ENCODE measurements at regions not wholly inside any gene's neighbourhood (a gene's known extent, or its start where the extent isn't known, plus 50 kb on each side); places are given as distances from the start of the nearest gene placed in this dataset.

DNA sequence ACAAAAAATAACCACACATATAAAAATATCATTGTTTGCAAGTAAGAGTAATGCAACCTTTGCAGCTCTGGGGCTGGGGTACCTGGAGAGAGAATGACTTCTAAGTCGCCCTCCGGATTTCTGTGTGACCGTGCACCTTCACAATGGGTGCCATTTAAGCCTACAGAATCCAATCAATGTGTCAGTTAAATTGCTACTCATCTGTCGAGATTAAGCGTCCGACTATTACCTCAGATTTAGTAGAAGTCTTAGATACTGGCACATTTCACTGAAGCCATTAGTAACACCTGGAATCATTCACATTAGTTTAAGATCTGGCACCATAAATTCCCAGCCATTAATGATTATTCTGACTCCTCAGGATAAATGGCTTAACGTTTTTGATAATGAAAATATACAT lies 507.3 kb upstream of the MGMT start:
- Histone ChIP-seq H3K27me3 (ENCODE audit: control insufficient read depth in 1 of 2, insufficient read depth in 1 of 2, low read length in 2 of 2) (peaks cover 0 to 7% of the 10 kb centered on the region in 2 experiments), H4K8ac (ENCODE audit: low read length) (no peak overlapping the region), H2AK5ac (ENCODE audit: low read length, severe bottlenecking) (no peak overlapping the region), H2AFZ (ENCODE audit: low read depth, low read length) (no peak overlapping the region), H2BK120ac (ENCODE audit: low read depth, low read length) (no peak overlapping the region), H3K4me3 (ENCODE audit: insufficient read depth in 1 of 2, low read depth in 1 of 2, low read length in 2 of 2) (no peak overlapping the region), H3K14ac (ENCODE audit: low read length in 2 of 2) (no peak overlapping the region), H3K4ac (ENCODE audit: low read depth in 1 of 2, low read length in 2 of 2) (no peak overlapping the region), H3K4me2 (ENCODE audit: low read length, poor library complexity, severe bottlenecking) (no peak overlapping the region), H3K27ac (ENCODE audit: low read length, poor library complexity, severe bottlenecking) (no peak overlapping the region), H3K4me1 (ENCODE audit: control insufficient read depth, insufficient read depth, low read depth, low read length) (no peaks in the 10 kb centered on the region), H3K23ac (ENCODE audit: low read length in 2 of 2) (no peak overlapping the region), H4K91ac (ENCODE audit: low read length) (no peak overlapping the region), H3K9me3 (ENCODE audit: control insufficient read depth, low read length) (no peaks in the 10 kb centered on the region), H2BK12ac (ENCODE audit: low read length in 2 of 2) (no peak overlapping the region), H2BK5ac (ENCODE audit: low read depth, low read length, poor library complexity, severe bottlenecking) (no peak overlapping the region), H3K36me3 (ENCODE audit: control insufficient read depth in 1 of 2, insufficient read depth in 2 of 2, low read depth in 1 of 2, low read length in 2 of 2) (no peaks in the 10 kb centered on the region), H2BK15ac (ENCODE audit: low read depth, poor library complexity, severe bottlenecking) (no peak overlapping the region), H3K79me1 (replicated peaks; ENCODE audit: low read length, poor library complexity, severe bottlenecking) (no peaks in the 10 kb centered on the region), H3K18ac (ENCODE audit: low read depth in 1 of 2, low read length in 2 of 2) (no peak overlapping the region), H3K9ac (ENCODE audit: low read length) (no peak overlapping the region)
- no peak for DNase-seq
- 83% methylated on average over 7 of the region's 7 CpGs for WGBS

DNA sequence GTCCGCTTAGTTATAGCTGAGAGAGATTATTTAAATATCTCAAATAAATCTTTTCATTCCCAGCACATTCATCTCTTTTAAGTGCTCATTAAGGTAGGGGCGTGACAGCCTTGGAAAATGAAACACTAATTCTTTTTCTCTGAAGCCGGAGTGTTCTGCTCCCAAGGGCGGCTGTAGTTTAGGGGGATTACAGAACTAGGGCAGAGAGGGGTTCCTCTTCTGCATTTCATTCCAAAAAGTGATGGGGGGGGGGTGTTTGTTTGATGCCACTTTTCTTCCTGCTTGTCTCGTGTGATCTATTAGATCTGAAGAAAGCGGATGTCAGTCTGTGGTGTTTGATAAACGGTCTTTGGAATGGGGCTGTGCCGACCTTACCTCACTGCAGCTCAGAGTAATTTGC lies 506.5 kb upstream of the MGMT start:
- no peak overlapping the region for H2BK15ac ChIP-seq (ENCODE audit: low read depth, poor library complexity, severe bottlenecking)

DNA sequence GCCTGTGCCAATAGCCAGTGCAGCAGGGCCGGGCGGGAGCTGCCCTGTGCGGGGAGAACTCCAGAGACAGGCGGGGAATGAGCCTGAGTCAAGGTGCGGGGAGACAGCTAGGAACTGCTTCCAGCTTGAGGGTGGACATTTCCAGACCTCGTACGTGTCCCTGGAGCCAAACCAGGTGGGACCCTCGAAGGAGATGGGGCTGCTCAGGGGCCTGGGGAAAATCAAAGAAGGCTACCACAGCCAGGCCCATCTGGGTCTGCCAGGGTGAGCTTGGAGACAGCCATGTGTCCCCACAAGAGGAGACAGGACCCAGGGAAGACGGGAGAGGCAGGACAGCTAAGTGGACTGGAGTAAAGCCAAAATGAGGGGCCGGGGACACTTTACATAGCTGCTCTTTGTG lies 504.9 kb upstream of the MGMT start:
- no peak overlapping the region for H3K23ac ChIP-seq (ENCODE audit: low read length in 2 of 2)
- H2AK5ac ChIP-seq (ENCODE audit: low read length, severe bottlenecking), result no peak overlapping the region
- H2BK12ac ChIP-seq (ENCODE audit: low read length in 2 of 2), result no peak overlapping the region
- 75% methylated on average over 10 of the region's 10 CpGs for WGBS
- no peak overlapping the region for H2BK120ac ChIP-seq (ENCODE audit: low read depth, low read length)
- H3K27ac ChIP-seq (ENCODE audit: low read length, poor library complexity, severe bottlenecking), result no peak overlapping the region
- no peak overlapping the region for H4K8ac ChIP-seq (ENCODE audit: low read length)
- no peak overlapping the region for H3K4me2 ChIP-seq (ENCODE audit: low read length, poor library complexity, severe bottlenecking)
- no peak overlapping the region for H2AFZ ChIP-seq (ENCODE audit: low read depth, low read length)
- H3K9me3 ChIP-seq (ENCODE audit: control insufficient read depth, low read length), result no peaks in the 10 kb centered on the region
- no peaks in the 10 kb centered on the region for H3K79me1 ChIP-seq (replicated peaks; ENCODE audit: low read length, poor library complexity, severe bottlenecking)
- no peak overlapping the region for H3K4me3 ChIP-seq (ENCODE audit: insufficient read depth in 1 of 2, low read depth in 1 of 2, low read length in 2 of 2)
- DNase-seq, result no peak
- no peaks in the 10 kb centered on the region for H3K4me1 ChIP-seq (ENCODE audit: control insufficient read depth, insufficient read depth, low read depth, low read length)
- no peak overlapping the region for H2BK15ac ChIP-seq (ENCODE audit: low read depth, poor library complexity, severe bottlenecking)
- H3K4ac ChIP-seq (ENCODE audit: low read depth in 1 of 2, low read length in 2 of 2), result no peak overlapping the region
- H3K27me3 ChIP-seq (ENCODE audit: control insufficient read depth in 1 of 2, insufficient read depth in 1 of 2, low read length in 2 of 2), result peaks cover 0 to 3% of the 10 kb centered on the region in 2 experiments
- H3K18ac ChIP-seq (ENCODE audit: low read depth in 1 of 2, low read length in 2 of 2), result no peak overlapping the region
- H4K91ac ChIP-seq (ENCODE audit: low read length), result no peak overlapping the region
- H3K9ac ChIP-seq (ENCODE audit: low read length), result no peak overlapping the region
- H3K14ac ChIP-seq (ENCODE audit: low read length in 2 of 2), result no peak overlapping the region
- no peaks in the 10 kb centered on the region for H3K36me3 ChIP-seq (ENCODE audit: control insufficient read depth in 1 of 2, insufficient read depth in 2 of 2, low read depth in 1 of 2, low read length in 2 of 2)
- no peak overlapping the region for H2BK5ac ChIP-seq (ENCODE audit: low read depth, low read length, poor library complexity, severe bottlenecking)

More for the DNA sequence above, 506.5 kb upstream of the MGMT start:
- H3K79me1 ChIP-seq (replicated peaks; ENCODE audit: low read length, poor library complexity, severe bottlenecking), result no peaks in the 10 kb centered on the region
- no peak overlapping the region for H4K91ac ChIP-seq (ENCODE audit: low read length)
- H3K4me3 ChIP-seq (ENCODE audit: insufficient read depth in 1 of 2, low read depth in 1 of 2, low read length in 2 of 2), result no peak overlapping the region
- no peak for DNase-seq
- no peak overlapping the region for H2BK12ac ChIP-seq (ENCODE audit: low read length in 2 of 2)
- no peak overlapping the region for H2AFZ ChIP-seq (ENCODE audit: low read depth, low read length)
- no peak overlapping the region for H3K14ac ChIP-seq (ENCODE audit: low read length in 2 of 2)
- no peak overlapping the region for H2BK5ac ChIP-seq (ENCODE audit: low read depth, low read length, poor library complexity, severe bottlenecking)
- H3K9me3 ChIP-seq (ENCODE audit: control insufficient read depth, low read length), result no peaks in the 10 kb centered on the region
- no peaks in the 10 kb centered on the region for H3K4me1 ChIP-seq (ENCODE audit: control insufficient read depth, insufficient read depth, low read depth, low read length)
- no peak overlapping the region for H2BK120ac ChIP-seq (ENCODE audit: low read depth, low read length)
- no peaks in the 10 kb centered on the region for H3K36me3 ChIP-seq (ENCODE audit: control insufficient read depth in 1 of 2, insufficient read depth in 2 of 2, low read depth in 1 of 2, low read length in 2 of 2)
- no peak overlapping the region for H3K9ac ChIP-seq (ENCODE audit: low read length)
- no peak overlapping the region for H3K4ac ChIP-seq (ENCODE audit: low read depth in 1 of 2, low read length in 2 of 2)
- 54% methylated on average over 7 of the region's 8 CpGs for WGBS
- H3K4me2 ChIP-seq (ENCODE audit: low read length, poor library complexity, severe bottlenecking), result no peak overlapping the region
- H3K23ac ChIP-seq (ENCODE audit: low read length in 2 of 2), result no peak overlapping the region
- H4K8ac ChIP-seq (ENCODE audit: low read length), result no peak overlapping the region
- H2AK5ac ChIP-seq (ENCODE audit: low read length, severe bottlenecking), result no peak overlapping the region
- H3K18ac ChIP-seq (ENCODE audit: low read depth in 1 of 2, low read length in 2 of 2), result no peak overlapping the region
- no peak overlapping the region for H3K27ac ChIP-seq (ENCODE audit: low read length, poor library complexity, severe bottlenecking)
- peaks cover 0 to 7% of the 10 kb centered on the region in 2 experiments for H3K27me3 ChIP-seq (ENCODE audit: control insufficient read depth in 1 of 2, insufficient read depth in 1 of 2, low read length in 2 of 2)

DNA sequence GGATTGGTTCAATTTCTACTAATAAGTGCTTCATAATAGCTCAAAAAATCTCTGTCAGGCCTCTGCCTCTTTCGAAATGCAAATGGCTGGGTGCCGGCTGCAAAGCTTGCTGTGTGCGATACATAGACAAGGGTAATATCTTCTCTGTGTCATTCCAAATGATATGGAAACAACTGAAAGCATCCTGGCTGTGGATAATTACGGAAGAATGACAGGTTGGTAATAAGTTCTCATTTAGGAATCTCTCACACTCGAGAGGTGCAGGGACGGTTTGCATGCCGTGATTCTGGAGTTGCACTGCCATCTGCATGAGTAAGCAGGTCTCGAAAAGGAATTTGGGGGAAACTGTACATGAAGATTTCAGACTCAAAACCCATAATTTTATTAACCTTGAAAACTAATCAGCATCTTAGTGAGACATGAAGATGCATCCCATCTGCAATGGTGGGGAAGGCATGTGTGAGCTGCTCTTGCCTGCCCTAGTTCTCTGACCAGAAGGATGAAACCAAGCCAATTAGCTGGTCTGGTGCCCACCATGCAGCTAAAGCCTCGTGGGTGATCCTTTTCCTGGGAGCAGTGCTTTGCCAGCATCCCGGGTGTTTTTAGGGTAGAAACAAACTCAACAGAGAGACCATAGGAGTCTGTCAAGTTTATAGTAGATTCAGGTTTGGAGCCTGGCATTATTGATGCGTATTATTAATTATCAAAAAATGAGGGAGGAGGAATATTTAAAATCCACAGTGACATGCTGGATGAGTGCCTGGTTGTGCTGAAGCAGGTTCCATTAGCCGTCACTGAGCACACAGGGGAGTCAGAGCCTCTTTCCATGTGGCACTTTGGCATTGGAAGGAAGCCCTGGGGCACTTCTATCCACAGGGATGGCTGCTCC lies 503.6 kb upstream of the MGMT start:
- peaks cover 0 to 3% of the 10 kb centered on the region in 2 experiments for H3K27me3 ChIP-seq (ENCODE audit: control insufficient read depth in 1 of 2, insufficient read depth in 1 of 2, low read length in 2 of 2)
- no peak overlapping the region for H2AFZ ChIP-seq (ENCODE audit: low read depth, low read length)
- H3K4me1 ChIP-seq (ENCODE audit: control insufficient read depth, insufficient read depth, low read depth, low read length), result no peaks in the 10 kb centered on the region
- H2BK5ac ChIP-seq (ENCODE audit: low read depth, low read length, poor library complexity, severe bottlenecking), result no peak overlapping the region
- no peak overlapping the region for H3K4me2 ChIP-seq (ENCODE audit: low read length, poor library complexity, severe bottlenecking)
- no peak overlapping the region for H4K91ac ChIP-seq (ENCODE audit: low read length)
- H3K9me3 ChIP-seq (ENCODE audit: control insufficient read depth, low read length), result no peaks in the 10 kb centered on the region
- H3K18ac ChIP-seq (ENCODE audit: low read depth in 1 of 2, low read length in 2 of 2), result no peak overlapping the region
- H3K4ac ChIP-seq (ENCODE audit: low read depth in 1 of 2, low read length in 2 of 2), result no peak overlapping the region
- no peak overlapping the region for H4K8ac ChIP-seq (ENCODE audit: low read length)
- no peak overlapping the region for H2BK12ac ChIP-seq (ENCODE audit: low read length in 2 of 2)
- no peak overlapping the region for H3K14ac ChIP-seq (ENCODE audit: low read length in 2 of 2)
- no peak overlapping the region for H2BK15ac ChIP-seq (ENCODE audit: low read depth, poor library complexity, severe bottlenecking)
- H3K27ac ChIP-seq (ENCODE audit: low read length, poor library complexity, severe bottlenecking), result no peak overlapping the region
- H3K4me3 ChIP-seq (ENCODE audit: insufficient read depth in 1 of 2, low read depth in 1 of 2, low read length in 2 of 2), result no peak overlapping the region
- no peak overlapping the region for H3K23ac ChIP-seq (ENCODE audit: low read length in 2 of 2)
- no peaks in the 10 kb centered on the region for H3K79me1 ChIP-seq (replicated peaks; ENCODE audit: low read length, poor library complexity, severe bottlenecking)
- no peak overlapping the region for H2AK5ac ChIP-seq (ENCODE audit: low read length, severe bottlenecking)
- WGBS, result 76% methylated on average over 11 of the region's 12 CpGs
- H3K36me3 ChIP-seq (ENCODE audit: control insufficient read depth in 1 of 2, insufficient read depth in 2 of 2, low read depth in 1 of 2, low read length in 2 of 2), result no peaks in the 10 kb centered on the region
- no peak overlapping the region for H2BK120ac ChIP-seq (ENCODE audit: low read depth, low read length)
- DNase-seq, result no peak
- H3K9ac ChIP-seq (ENCODE audit: low read length), result no peak overlapping the region

Measured in mesenchymal stem cell (in vitro differentiated cells and primary cell).